ENCODE measurements at regions not wholly inside any gene's neighbourhood (a gene's known extent, or its start where the extent isn't known, plus 50 kb on each side); places are given as distances from the start of the nearest gene placed in this dataset.

GRCh38 chr10:57786331-57786730, 481.4 kb downstream of the IPMK start:
- TF ChIP-seq, protein P1, sequence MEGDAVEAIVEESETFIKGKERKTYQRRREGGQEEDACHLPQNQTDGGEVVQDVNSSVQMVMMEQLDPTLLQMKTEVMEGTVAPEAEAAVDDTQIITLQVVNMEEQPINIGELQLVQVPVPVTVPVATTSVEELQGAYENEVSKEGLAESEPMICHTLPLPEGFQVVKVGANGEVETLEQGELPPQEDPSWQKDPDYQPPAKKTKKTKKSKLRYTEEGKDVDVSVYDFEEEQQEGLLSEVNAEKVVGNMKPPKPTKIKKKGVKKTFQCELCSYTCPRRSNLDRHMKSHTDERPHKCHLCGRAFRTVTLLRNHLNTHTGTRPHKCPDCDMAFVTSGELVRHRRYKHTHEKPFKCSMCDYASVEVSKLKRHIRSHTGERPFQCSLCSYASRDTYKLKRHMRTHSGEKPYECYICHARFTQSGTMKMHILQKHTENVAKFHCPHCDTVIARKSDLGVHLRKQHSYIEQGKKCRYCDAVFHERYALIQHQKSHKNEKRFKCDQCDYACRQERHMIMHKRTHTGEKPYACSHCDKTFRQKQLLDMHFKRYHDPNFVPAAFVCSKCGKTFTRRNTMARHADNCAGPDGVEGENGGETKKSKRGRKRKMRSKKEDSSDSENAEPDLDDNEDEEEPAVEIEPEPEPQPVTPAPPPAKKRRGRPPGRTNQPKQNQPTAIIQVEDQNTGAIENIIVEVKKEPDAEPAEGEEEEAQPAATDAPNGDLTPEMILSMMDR (conservative IDR thresholded peaks at IDR 0.05 in 1 of 2, IDR thresholded peaks at IDR 0.05 in 1 of 2; ENCODE audit: extremely low read depth in 1 of 2, insufficient read depth in 1 of 2, low read depth in 1 of 2, low read length in 2 of 2): no peak
- no peak for TF ChIP-seq EZH2 (IDR thresholded peaks at IDR 0.05; ENCODE audit: borderline replicate concordance, low read length)
